ENCODE measurements at regions not wholly inside any gene's neighbourhood (a gene's known extent, or its start where the extent isn't known, plus 50 kb on each side); places are given as distances from the start of the nearest gene placed in this dataset.

DNA sequence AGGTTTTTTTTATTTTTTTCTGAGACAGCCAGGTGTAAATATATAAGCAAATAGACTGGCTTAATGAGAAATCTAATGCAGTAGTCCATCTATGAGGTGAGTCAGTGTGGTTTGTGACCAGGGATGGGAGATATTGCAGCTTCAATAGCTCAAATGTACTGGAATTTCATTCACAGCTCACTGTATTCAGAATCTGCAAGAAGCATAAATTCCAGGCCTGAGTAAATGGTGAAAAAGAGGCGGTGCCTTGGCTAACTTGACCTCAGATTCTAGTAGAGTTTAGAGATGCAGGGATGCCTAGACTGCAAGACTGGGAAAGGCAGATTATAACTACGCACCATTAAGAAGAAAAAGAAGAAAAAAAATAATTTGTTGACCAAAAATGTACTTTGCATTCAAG, 151.9 kb upstream of the SMC2 start:
- no TSS peak for BruUV-seq (replicated peaks)
- H4K20me1 ChIP-seq (ENCODE audit: low read length), result no peaks in the 10 kb centered on the region
- H3K4me1 ChIP-seq (ENCODE audit: insufficient read depth, low read length), result no peaks in the 10 kb centered on the region
- H3K36me3 ChIP-seq (ENCODE audit: low read depth, low read length), result no peaks in the 10 kb centered on the region
- no peaks in the 10 kb centered on the region for H3K9me2 ChIP-seq (replicated peaks; ENCODE audit: low read length)
- H3K27me3 ChIP-seq (ENCODE audit: low read length), result no peaks in the 10 kb centered on the region
- H3K9me3 ChIP-seq (ENCODE audit: low read length), result no peaks in the 10 kb centered on the region
- TF ChIP-seq EZH2 (IDR thresholded peaks at IDR 0.05; ENCODE audit: low read length, unreplicated experiment) (no peak), EZH2phosphoT487 (IDR thresholded peaks at IDR 0.05; ENCODE audit: borderline replicate concordance, low read length) (no peak), CTCF (conservative IDR thresholded peaks at IDR 0.05; ENCODE audit: low read depth, low read length) (no peak)
- ChIA-PET POLR2A (ENCODE audit: unreplicated experiment) (no interaction called here), CTCF (no interaction called here)
- ATAC-seq (no peak), DNase-seq (no peak)
- intact Hi-C loops (cut with micrococcal nuclease), result no loop called here
- no peak overlapping the region for H3K4me3 ChIP-seq (ENCODE audit: low read length)
- H3K27ac ChIP-seq (ENCODE audit: low read length), result no peak overlapping the region
- H3K4me2 ChIP-seq (ENCODE audit: low read length), result no peak overlapping the region
- H3K79me2 ChIP-seq (ENCODE audit: low read length), result no peaks in the 10 kb centered on the region
- no peak overlapping the region for H2AFZ ChIP-seq (ENCODE audit: low read length)
- H3F3A ChIP-seq (ENCODE audit: low read length, unreplicated experiment), result no peaks in the 10 kb centered on the region
- H3K9ac ChIP-seq (ENCODE audit: low read length), result no peak overlapping the region

DNA sequence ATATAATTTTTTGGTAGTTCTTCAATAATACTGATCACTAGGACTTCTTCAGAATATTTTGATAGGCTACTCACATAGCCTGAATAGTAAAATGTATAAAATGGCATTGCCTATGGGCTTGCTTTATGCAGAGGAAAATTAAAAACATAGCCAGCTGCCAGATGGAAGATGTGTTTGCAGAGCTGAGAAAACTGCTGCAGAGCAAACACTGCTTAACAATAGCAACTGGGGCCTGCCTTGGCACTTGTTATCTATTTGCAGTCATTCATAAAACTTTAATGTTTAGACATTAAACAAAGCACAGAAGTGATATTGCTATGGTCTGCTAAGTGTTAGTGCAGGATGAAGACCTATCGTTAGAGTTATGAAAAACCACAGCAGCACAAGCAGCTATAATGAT, 151.5 kb upstream of the SMC2 start:
- H3K27ac ChIP-seq (ENCODE audit: low read length), result no peak overlapping the region
- no peaks in the 10 kb centered on the region for H3K36me3 ChIP-seq (ENCODE audit: low read depth, low read length)
- ATAC-seq (peak; percentile 78), DNase-seq (no peak)
- CTCF ChIA-PET, result no interaction called here
- no peaks in the 10 kb centered on the region for H3K9me2 ChIP-seq (replicated peaks; ENCODE audit: low read length)
- H3K4me2 ChIP-seq (ENCODE audit: low read length), result no peak overlapping the region
- no peak for TF ChIP-seq EZH2phosphoT487 (IDR thresholded peaks at IDR 0.05; ENCODE audit: borderline replicate concordance, low read length)
- TF ChIP-seq CTCF (conservative IDR thresholded peaks at IDR 0.05; ENCODE audit: low read depth, low read length), result no peak
- TF ChIP-seq EZH2 (IDR thresholded peaks at IDR 0.05; ENCODE audit: low read length, unreplicated experiment), result no peak
- POLR2A ChIA-PET (ENCODE audit: unreplicated experiment), result no interaction called here
- BruUV-seq (replicated peaks), result no TSS peak
- H3K4me3 ChIP-seq (ENCODE audit: low read length), result no peak overlapping the region
- intact Hi-C loops (cut with micrococcal nuclease), result no loop called here
- no peaks in the 10 kb centered on the region for H3K27me3 ChIP-seq (ENCODE audit: low read length)
- H2AFZ ChIP-seq (ENCODE audit: low read length), result no peak overlapping the region
- no peaks in the 10 kb centered on the region for H4K20me1 ChIP-seq (ENCODE audit: low read length)
- H3F3A ChIP-seq (ENCODE audit: low read length, unreplicated experiment), result no peaks in the 10 kb centered on the region
- no peak overlapping the region for H3K9ac ChIP-seq (ENCODE audit: low read length)
- no peaks in the 10 kb centered on the region for H3K79me2 ChIP-seq (ENCODE audit: low read length)
- H3K9me3 ChIP-seq (ENCODE audit: low read length), result no peaks in the 10 kb centered on the region
- H3K4me1 ChIP-seq (ENCODE audit: insufficient read depth, low read length), result no peaks in the 10 kb centered on the region

DNA sequence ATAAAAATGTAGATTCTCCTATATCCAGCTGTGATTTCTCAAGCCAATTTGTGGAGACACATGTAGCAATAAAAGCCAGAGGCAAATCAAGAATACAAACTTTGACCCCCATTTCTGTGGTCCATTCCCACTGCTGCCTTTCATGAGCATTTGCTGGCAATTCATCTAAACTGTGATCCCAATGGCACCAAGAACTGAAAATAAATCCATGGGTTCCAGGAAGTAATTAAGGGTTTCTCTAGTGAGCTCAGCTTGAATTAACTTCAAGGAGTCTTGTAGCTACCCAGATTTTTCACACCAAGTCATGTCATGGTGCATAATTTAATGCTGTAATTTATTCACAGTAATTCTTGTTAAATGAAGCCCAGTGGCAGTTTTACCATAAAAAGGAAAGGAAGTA, 145.0 kb upstream of the SMC2 start:
- no TSS peak for BruUV-seq (replicated peaks)
- intact Hi-C loops (cut with micrococcal nuclease), result no loop called here

More for the DNA sequence above, 145.0 kb upstream of the SMC2 start:
- no peak overlapping the region for H3K4me3 ChIP-seq (ENCODE audit: low read length)
- no peaks in the 10 kb centered on the region for H3K9me2 ChIP-seq (replicated peaks; ENCODE audit: low read length)
- no peak overlapping the region for H2AFZ ChIP-seq (ENCODE audit: low read length)
- no peaks in the 10 kb centered on the region for H3K4me1 ChIP-seq (ENCODE audit: insufficient read depth, low read length)
- no peaks in the 10 kb centered on the region for H3K36me3 ChIP-seq (ENCODE audit: low read depth, low read length)
- no peaks in the 10 kb centered on the region for H4K20me1 ChIP-seq (ENCODE audit: low read length)
- H3K27ac ChIP-seq (ENCODE audit: low read length), result no peak overlapping the region
- no peaks in the 10 kb centered on the region for H3K9me3 ChIP-seq (ENCODE audit: low read length)
- ChIA-PET POLR2A (ENCODE audit: unreplicated experiment) (no interaction called here), CTCF (no interaction called here)
- no peak overlapping the region for H3K4me2 ChIP-seq (ENCODE audit: low read length)
- H3K9ac ChIP-seq (ENCODE audit: low read length), result no peak overlapping the region
- no peaks in the 10 kb centered on the region for H3K27me3 ChIP-seq (ENCODE audit: low read length)
- ATAC-seq (no peak), DNase-seq (no peak)
- no peaks in the 10 kb centered on the region for H3F3A ChIP-seq (ENCODE audit: low read length, unreplicated experiment)
- no peaks in the 10 kb centered on the region for H3K79me2 ChIP-seq (ENCODE audit: low read length)
- TF ChIP-seq EZH2phosphoT487 (IDR thresholded peaks at IDR 0.05; ENCODE audit: borderline replicate concordance, low read length) (no peak), EZH2 (IDR thresholded peaks at IDR 0.05; ENCODE audit: low read length, unreplicated experiment) (no peak), CTCF (conservative IDR thresholded peaks at IDR 0.05; ENCODE audit: low read depth, low read length) (no peak)
